WTC11 (cell line): ENCODE measurements at regions not wholly inside any gene's neighbourhood (a gene's known extent, or its start where the extent isn't known, plus 50 kb on each side); places are given as distances from the start of the nearest gene placed in this dataset.
"Not testable (repeated sequence)": the region's sequence is repeated elsewhere in the genome, so short reads cannot be mapped to it uniquely, and the experiment has no call there.

Experiments used
- ATAC-seq: fragments of 200-7000 bp; cut with Tn5 transposase; 2 replicates; pipeline ENCODE4 v1.10.0; 2021; ENCODE audit warnings: mild to moderate bottlenecking, moderate library complexity
- CTCF ChIA-PET: fragments of 300-600 bp; sonication (Branson Sonifier 250); formaldehyde crosslinking; loops from one replicate; lab custom pipeline; 2021; ENCODE audit warnings: antibody characterized with exemption; lab: Charles Lee
- POLR2A ChIA-PET: fragments of 350-600 bp; sonication (Branson Sonifier 250); formaldehyde crosslinking; loops from one replicate; lab custom pipeline; 2021; ENCODE audit warnings: antibody characterized with exemption; lab: Charles Lee
- DNase-seq: peaks from one replicate; pipeline ENCODE4 v3.0.0; 2021; ENCODE audit warnings: low spot score
- H3K27ac Mint-ChIP-seq: 2 replicates; pipeline ENCODE4 v1.8.0; 2021; ENCODE audit warnings: mixed read lengths
- H3K27me3 Mint-ChIP-seq: 2 replicates; pipeline ENCODE4 v1.8.0; 2021; ENCODE audit warnings: low read depth, mild to moderate bottlenecking, moderate library complexity, mixed read lengths
- H3K36me3 Mint-ChIP-seq: 2 replicates; pipeline ENCODE4 v1.8.0; 2021; ENCODE audit warnings: mixed read lengths
- H3K4me1 Mint-ChIP-seq: 2 replicates; pipeline ENCODE4 v1.8.0; 2022; ENCODE audit warnings: mixed read lengths
- H3K4me3 Mint-ChIP-seq: 2 replicates; pipeline ENCODE4 v1.8.0; 2021; ENCODE audit warnings: mild to moderate bottlenecking, moderate library complexity, mixed read lengths
- H3K9me3 Mint-ChIP-seq: 2 replicates; pipeline ENCODE4 v1.8.0; 2021; ENCODE audit warnings: mixed read lengths
- AR ChIP-seq: fragments of 250-450 bp; sonication (Bioruptor Pico); IDR thresholded peaks from 2 replicates; pipeline ENCODE4 v1.9.0; 2021; ENCODE audit warnings: mild to moderate bottlenecking
- CREM ChIP-seq: sonication (generic); formaldehyde crosslinking; IDR thresholded peaks from 2 replicates; pipeline ENCODE4 v1.8.1; 2022; ENCODE audit warnings: mild to moderate bottlenecking, missing genetic modification reagents, moderate library complexity
- ERG ChIP-seq: fragments of 250-450 bp; sonication (Bioruptor Pico); IDR thresholded peaks from 2 replicates; pipeline ENCODE4 v1.8.0; 2021; ENCODE audit warnings: mild to moderate bottlenecking
- GTF2I ChIP-seq: fragments of 250-450 bp; sonication (Bioruptor Pico); conservative IDR thresholded peaks from 2 replicates; pipeline ENCODE4 v1.4.0; 2021; ENCODE audit warnings: mild to moderate bottlenecking
- HMGA2 ChIP-seq: fragments of 250-450 bp; sonication (Bioruptor Pico); IDR thresholded peaks from 2 replicates; pipeline ENCODE4 v1.4.0; 2021; ENCODE audit warnings: mild to moderate bottlenecking, moderate library complexity
- IRF2 ChIP-seq: sonication (generic); formaldehyde crosslinking; IDR thresholded peaks from 2 replicates; pipeline ENCODE4 v1.8.0; 2022; ENCODE audit warnings: low read depth, missing genetic modification reagents, borderline replicate concordance
- NFE2L1 ChIP-seq: sonication (generic); formaldehyde crosslinking; IDR thresholded peaks from 2 replicates; pipeline ENCODE4 v1.8.1; 2023; ENCODE audit warnings: missing genetic modification reagents
- NFYB ChIP-seq: sonication (generic); formaldehyde crosslinking; conservative IDR thresholded peaks from 2 replicates; pipeline ENCODE4 v1.8.0; 2022; ENCODE audit warnings: low read depth, missing genetic modification reagents
- NR2C2 ChIP-seq: sonication (generic); formaldehyde crosslinking; IDR thresholded peaks from 2 replicates; pipeline ENCODE4 v1.8.0; 2022; ENCODE audit warnings: mild to moderate bottlenecking, missing genetic modification reagents
- RELA ChIP-seq: sonication (generic); formaldehyde crosslinking; IDR thresholded peaks from 2 replicates; pipeline ENCODE4 v1.8.1; 2022; ENCODE audit warnings: missing genetic modification reagents, mild to moderate bottlenecking, borderline replicate concordance
- TCF7 ChIP-seq: sonication (generic); formaldehyde crosslinking; IDR thresholded peaks from 2 replicates; pipeline ENCODE4 v1.8.0; 2022; ENCODE audit warnings: mild to moderate bottlenecking, low read depth, missing genetic modification reagents, moderate library complexity
- ZNF317 ChIP-seq: sonication (generic); formaldehyde crosslinking; IDR thresholded peaks from 2 replicates; pipeline ENCODE4 v1.8.1; 2023; ENCODE audit warnings: low read depth, mild to moderate bottlenecking, moderate library complexity, missing genetic modification reagents, borderline replicate concordance
- ZNF423 ChIP-seq: fragments of 250-450 bp; sonication (Bioruptor Pico); IDR thresholded peaks from 2 replicates; pipeline ENCODE4 v2.1.2; 2022; ENCODE audit warnings: mild to moderate bottlenecking, moderate library complexity
- TF ChIP-seq, protein P1 (sequence below): sonication (generic); formaldehyde crosslinking; IDR thresholded peaks from 2 replicates; pipeline ENCODE4 v1.8.0; 2022; ENCODE audit warnings: mild to moderate bottlenecking, missing genetic modification reagents

GRCh38 chr12:4190366-4191063 is 83.0 kb upstream of the CCND2 start:
- Mint-ChIP-seq H3K27ac (no peak overlapping the region), H3K27me3 (0 out of 2 replicates have a peak, but pooled peaks cover 3% of the 10 kb centered on the region), H3K4me3 (no peak overlapping the region), H3K36me3 (no peaks in the 10 kb centered on the region), H3K4me1 (peaks cover 17% of the 10 kb centered on the region), H3K9me3 (peaks cover 3% of the 10 kb centered on the region; the same call in 1 of the 2 replicates)
- CTCF ChIA-PET, result no interaction called here
- TF ChIP-seq ERG, result no peak
- TF ChIP-seq CREM (CRISPR knock-in tag), result no peak
- no peak for TF ChIP-seq GTF2I (CRISPR knock-in tag)
- no peak for TF ChIP-seq NR2C2 (CRISPR knock-in tag)
- TF ChIP-seq AR (CRISPR knock-in tag), result no peak
- no peak for TF ChIP-seq IRF2 (CRISPR knock-in tag)
- no peak for TF ChIP-seq TCF7
- no peak for TF ChIP-seq NFE2L1
- TF ChIP-seq, protein P1, sequence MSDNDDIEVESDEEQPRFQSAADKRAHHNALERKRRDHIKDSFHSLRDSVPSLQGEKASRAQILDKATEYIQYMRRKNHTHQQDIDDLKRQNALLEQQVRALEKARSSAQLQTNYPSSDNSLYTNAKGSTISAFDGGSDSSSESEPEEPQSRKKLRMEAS (CRISPR knock-in tag), result no peak
- no peak for TF ChIP-seq ZNF423 (CRISPR knock-in tag)
- no peak for TF ChIP-seq NFYB (CRISPR knock-in tag)
- POLR2A ChIA-PET, result no interaction called here
- no peak for ATAC-seq
- no peak for DNase-seq

GRCh38 chr12:4189721-4190120 is 83.8 kb upstream of the CCND2 start:
- H3K36me3 Mint-ChIP-seq, result no peaks in the 10 kb centered on the region
- H3K9me3 Mint-ChIP-seq, result peaks cover 3% of the 10 kb centered on the region; the same call in 1 of the 2 replicates
- ATAC-seq, result no peak
- no peak for DNase-seq
- ChIA-PET CTCF (interaction anchor here (1.8 kb wide), 1 partner anchor 73 kb away, joined by 4 read pairs; no protein-coding TSS in a partner anchor), POLR2A (no interaction called here)
- H3K4me1 Mint-ChIP-seq, result peaks cover 16% of the 10 kb centered on the region
- TF ChIP-seq RELA (no peak), ZNF317 (CRISPR knock-in tag) (peak; percentile 69; the same call in 1 of the 2 replicates)
- H3K27ac Mint-ChIP-seq, result no peak overlapping the region
- H3K27me3 Mint-ChIP-seq, result 0 out of 2 replicates have a peak, but pooled peaks cover 3% of the 10 kb centered on the region
- H3K4me3 Mint-ChIP-seq, result no peak overlapping the region

DNA sequence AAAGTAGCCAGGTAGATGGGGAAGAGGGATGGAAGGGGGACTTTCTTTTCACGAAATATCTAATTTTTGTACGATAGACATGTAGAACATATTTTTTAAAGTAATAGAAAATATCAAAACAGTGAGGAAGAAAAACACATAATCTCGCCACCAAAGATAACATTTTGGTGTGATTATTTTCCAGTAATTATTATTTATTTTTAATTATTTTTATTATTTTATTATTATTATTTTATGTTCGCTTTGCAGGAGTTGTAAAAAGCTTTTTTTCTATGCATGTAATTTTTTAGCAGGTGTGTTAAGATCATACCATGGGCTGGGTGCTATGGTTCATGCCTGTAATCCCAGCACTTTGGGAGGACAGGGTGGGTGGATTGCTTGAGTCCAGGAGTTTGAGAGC is 85.6 kb upstream of the CCND2 start:
- ChIA-PET POLR2A (interaction anchor here (1.5 kb wide), 1 partner anchor 45 kb away, joined by 3 read pairs; no protein-coding TSS in a partner anchor), CTCF (interaction anchor here (1.0 kb wide), 1 partner anchor 80 kb away, joined by 3 read pairs; no protein-coding TSS in a partner anchor)
- ATAC-seq (no peak), DNase-seq (no peak)
- Mint-ChIP-seq H3K4me1 (peaks cover 9% of the 10 kb centered on the region), H3K27me3 (0 out of 2 replicates have a peak, but pooled peaks cover 3% of the 10 kb centered on the region), H3K36me3 (no peaks in the 10 kb centered on the region), H3K9me3 (peaks cover 3% of the 10 kb centered on the region; the same call in 1 of the 2 replicates), H3K27ac (no peak overlapping the region), H3K4me3 (no peak overlapping the region)
- TF ChIP-seq AR (CRISPR knock-in tag) (no peak), HMGA2 (CRISPR knock-in tag) (peak; percentile 93)

DNA sequence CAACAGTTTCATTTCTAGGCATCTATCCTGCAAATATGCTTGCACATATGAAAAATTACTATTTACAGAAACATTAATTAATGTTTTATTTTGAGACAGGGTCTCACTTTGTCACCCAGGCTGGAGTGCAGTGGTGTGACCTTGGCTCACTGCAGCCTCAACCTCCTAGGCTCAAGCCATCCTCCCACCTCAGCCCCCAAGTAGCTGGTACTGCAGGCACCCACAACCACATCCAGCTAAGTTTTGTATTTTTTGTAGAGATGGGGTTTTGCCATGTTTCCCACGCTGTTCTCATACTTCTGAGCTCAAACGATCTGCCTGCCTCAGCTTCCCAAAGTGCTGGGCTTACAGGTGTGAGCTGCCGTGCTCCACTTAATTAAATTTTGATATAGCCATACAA is 86.2 kb upstream of the CCND2 start:
- H3K27me3 Mint-ChIP-seq, H3K4me3 Mint-ChIP-seq, H3K36me3 Mint-ChIP-seq, H3K27ac Mint-ChIP-seq, H3K9me3 Mint-ChIP-seq, ATAC-seq, DNase-seq, H3K4me1 Mint-ChIP-seq: not testable (repeated sequence)
- CTCF ChIA-PET, result interaction anchor here (1.0 kb wide), 1 partner anchor 80 kb away, joined by 3 read pairs; no protein-coding TSS in a partner anchor
- POLR2A ChIA-PET, result interaction anchor here (1.5 kb wide), 1 partner anchor 46 kb away, joined by 3 read pairs; no protein-coding TSS in a partner anchor
